ENCODE measurements at regions not wholly inside any gene's neighbourhood (a gene's known extent, or its start where the extent isn't known, plus 50 kb on each side); places are given as distances from the start of the nearest gene placed in this dataset.

DNA sequence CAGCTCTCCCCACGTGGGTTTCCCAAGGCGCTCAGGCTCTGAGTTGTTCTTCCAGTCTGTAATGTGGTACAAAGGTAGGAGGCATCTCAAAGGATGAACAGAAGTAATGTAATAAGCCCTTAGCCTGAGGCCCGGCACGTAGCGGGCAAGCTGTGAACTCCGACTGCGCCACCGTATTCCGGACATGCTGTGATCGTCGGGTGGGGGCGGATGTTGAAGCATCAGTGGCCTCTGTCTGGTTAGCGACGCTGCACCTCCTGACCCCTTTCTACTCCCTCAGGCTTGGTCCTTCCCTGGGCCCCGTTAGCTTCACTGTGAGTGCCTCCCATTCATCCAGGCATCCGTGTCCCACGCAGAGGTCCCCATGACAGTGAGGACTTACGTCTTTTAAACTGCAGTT lies 151.7 kb downstream of the ERMARD start:
- TF ChIP-seq, protein P1, sequence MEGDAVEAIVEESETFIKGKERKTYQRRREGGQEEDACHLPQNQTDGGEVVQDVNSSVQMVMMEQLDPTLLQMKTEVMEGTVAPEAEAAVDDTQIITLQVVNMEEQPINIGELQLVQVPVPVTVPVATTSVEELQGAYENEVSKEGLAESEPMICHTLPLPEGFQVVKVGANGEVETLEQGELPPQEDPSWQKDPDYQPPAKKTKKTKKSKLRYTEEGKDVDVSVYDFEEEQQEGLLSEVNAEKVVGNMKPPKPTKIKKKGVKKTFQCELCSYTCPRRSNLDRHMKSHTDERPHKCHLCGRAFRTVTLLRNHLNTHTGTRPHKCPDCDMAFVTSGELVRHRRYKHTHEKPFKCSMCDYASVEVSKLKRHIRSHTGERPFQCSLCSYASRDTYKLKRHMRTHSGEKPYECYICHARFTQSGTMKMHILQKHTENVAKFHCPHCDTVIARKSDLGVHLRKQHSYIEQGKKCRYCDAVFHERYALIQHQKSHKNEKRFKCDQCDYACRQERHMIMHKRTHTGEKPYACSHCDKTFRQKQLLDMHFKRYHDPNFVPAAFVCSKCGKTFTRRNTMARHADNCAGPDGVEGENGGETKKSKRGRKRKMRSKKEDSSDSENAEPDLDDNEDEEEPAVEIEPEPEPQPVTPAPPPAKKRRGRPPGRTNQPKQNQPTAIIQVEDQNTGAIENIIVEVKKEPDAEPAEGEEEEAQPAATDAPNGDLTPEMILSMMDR (IDR thresholded peaks at IDR 0.05; ENCODE audit: extremely low read depth in 1 of 2, insufficient read depth in 1 of 2, low read depth in 1 of 2, low read length in 2 of 2) = no peak
- TF ChIP-seq POLR2AphosphoS5 (IDR thresholded peaks at IDR 0.05; ENCODE audit: insufficient read depth, low read depth, low read length) (no peak), EZH2 (IDR thresholded peaks at IDR 0.05; ENCODE audit: borderline replicate concordance, low read depth, low read length, severe bottlenecking) (no peak), POLR2A (IDR thresholded peaks at IDR 0.05; ENCODE audit: low read depth, low read length) (no peak), MYC (IDR thresholded peaks at IDR 0.05; ENCODE audit: low read depth, low read length) (no peak), GATA2 (IDR thresholded peaks at IDR 0.05; ENCODE audit: insufficient read depth, insufficient read length, low read depth, low read length) (no peak), JUN (IDR thresholded peaks at IDR 0.05; ENCODE audit: borderline replicate concordance, insufficient read depth, insufficient read length, low read depth) (no peak)
- TF ChIP-seq, protein P2, sequence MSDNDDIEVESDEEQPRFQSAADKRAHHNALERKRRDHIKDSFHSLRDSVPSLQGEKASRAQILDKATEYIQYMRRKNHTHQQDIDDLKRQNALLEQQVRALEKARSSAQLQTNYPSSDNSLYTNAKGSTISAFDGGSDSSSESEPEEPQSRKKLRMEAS (IDR thresholded peaks at IDR 0.05; ENCODE audit: insufficient read depth, insufficient read length) = no peak
